HEK293 (cell line): ENCODE measurements at regions not wholly inside any gene's neighbourhood (a gene's known extent, or its start where the extent isn't known, plus 50 kb on each side); places are given as distances from the start of the nearest gene placed in this dataset.

ENCODE experiments used
- ZBTB21 ChIP-seq: fragments of 450-650 bp; formaldehyde crosslinking; IDR thresholded peaks from 2 replicates; pipeline ENCODE4 v1.5.1; 2017; ENCODE audit warnings: missing biosample characterization, missing genetic modification characterization
- ZNF514 ChIP-seq: fragments of 450-650 bp; formaldehyde crosslinking; IDR thresholded peaks from 2 replicates; pipeline ENCODE4 v1.5.1; 2016; ENCODE audit warnings: missing biosample characterization, missing genetic modification characterization
- TF ChIP-seq, protein P1 (sequence below): fragments of 450-650 bp; formaldehyde crosslinking; IDR thresholded peaks from 2 replicates; pipeline ENCODE4 v1.5.1; 2016; ENCODE audit warnings: missing biosample characterization, missing genetic modification characterization, low read depth

DNA sequence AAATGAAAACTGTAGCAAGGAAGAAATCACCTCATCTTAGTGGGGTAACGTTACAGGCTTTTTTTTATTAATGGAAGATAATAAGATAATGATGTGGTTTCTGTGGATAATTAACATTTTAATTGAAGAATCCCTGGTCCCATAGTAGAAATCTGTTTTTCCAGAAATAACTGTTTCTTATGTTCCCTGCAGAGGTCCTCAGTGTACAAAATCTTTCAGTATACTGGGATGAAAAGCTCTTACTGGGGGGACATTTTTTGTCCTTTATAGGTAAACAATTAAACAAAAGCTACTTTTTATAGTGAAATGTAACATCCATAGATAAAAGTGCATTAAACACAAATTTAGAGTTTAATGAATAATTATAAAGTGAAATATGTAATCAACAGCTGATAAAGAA, 312.2 kb downstream of the ATXN7L3B start:
- TF ChIP-seq ZNF514 (tag by site-specific recombination) (no peak), ZBTB21 (tag by site-specific recombination) (no peak)
- TF ChIP-seq, protein P1, sequence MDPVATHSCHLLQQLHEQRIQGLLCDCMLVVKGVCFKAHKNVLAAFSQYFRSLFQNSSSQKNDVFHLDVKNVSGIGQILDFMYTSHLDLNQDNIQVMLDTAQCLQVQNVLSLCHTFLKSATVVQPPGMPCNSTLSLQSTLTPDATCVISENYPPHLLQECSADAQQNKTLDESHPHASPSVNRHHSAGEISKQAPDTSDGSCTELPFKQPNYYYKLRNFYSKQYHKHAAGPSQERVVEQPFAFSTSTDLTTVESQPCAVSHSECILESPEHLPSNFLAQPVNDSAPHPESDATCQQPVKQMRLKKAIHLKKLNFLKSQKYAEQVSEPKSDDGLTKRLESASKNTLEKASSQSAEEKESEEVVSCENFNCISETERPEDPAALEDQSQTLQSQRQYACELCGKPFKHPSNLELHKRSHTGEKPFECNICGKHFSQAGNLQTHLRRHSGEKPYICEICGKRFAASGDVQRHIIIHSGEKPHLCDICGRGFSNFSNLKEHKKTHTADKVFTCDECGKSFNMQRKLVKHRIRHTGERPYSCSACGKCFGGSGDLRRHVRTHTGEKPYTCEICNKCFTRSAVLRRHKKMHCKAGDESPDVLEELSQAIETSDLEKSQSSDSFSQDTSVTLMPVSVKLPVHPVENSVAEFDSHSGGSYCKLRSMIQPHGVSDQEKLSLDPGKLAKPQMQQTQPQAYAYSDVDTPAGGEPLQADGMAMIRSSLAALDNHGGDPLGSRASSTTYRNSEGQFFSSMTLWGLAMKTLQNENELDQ (tag by site-specific recombination), result no peak
